ENCODE measurements at regions not wholly inside any gene's neighbourhood (a gene's known extent, or its start where the extent isn't known, plus 50 kb on each side); places are given as distances from the start of the nearest gene placed in this dataset.

DNA sequence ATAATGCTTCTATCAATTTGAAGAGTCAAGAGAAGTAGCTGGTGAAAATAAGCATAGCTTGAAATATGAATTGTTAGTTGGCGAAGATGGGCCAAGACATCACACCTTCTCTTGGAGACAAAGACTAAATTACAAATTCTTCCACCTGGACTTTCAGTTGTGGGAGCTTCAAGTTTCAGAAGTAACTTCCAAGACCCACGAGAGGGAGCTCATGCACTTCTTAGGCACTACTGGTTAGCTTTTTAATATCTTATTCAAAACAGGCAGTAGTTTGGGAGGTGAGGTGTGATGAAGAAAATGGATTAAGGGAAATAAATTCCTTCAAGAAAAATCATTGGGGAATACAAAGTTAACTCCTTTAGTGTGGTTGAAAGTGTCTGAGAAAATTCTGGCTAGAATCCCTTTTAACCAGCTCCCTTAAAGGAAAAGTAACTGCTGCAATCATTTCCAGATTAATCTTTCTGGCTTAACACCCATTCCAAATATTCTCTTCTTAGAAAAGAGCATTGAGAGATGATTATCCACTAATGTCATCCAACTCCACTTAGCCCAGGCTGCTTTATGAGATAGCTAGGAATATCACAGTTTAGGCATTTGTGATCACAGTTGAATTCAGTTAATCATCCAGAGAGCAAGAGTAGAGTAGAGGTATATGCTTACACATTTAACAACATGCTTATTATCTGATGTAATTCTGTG is 139.5 kb upstream of the DMRTA1 start:
- DNase-seq, result no peak

DNA sequence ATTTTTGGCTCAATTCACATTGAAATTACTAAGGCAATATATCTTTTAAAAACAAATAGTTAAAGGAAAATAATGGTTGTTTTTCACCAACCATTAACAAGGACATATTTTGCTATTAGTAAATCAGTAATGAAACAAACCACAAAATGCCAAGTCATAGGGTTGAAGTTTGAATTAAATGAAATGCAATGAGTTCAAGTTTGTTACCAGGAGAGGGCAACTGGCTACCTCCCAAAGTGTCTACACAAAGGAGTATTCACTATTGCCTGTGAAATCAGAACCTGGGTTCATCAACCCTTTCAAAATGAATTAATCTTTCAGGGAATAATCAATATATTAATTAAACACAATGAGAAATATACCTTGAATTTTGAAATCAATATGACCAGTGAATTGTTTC is 138.4 kb upstream of the DMRTA1 start:
- no peak for DNase-seq

DNA sequence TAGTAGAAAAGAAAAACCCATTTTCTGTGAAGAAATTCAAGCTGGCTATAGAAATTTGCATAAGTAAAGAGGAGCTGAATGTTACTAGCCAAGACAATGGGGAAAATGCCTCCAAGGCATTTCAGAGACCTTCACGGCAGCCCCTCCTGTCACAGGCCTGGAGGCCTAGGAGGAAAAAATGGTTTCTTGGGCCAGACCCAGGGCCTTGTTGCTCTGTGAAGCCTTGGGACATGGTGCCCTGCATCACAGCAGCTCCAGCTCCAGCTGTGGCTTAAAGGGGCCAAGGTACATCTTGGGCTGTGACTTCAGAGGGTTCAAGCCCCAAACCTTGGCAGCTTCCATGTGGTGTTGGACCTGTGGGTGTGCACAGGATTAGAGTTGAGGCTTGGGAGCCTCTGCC is 130.0 kb upstream of the DMRTA1 start:
- DNase-seq, result no peak

DNA sequence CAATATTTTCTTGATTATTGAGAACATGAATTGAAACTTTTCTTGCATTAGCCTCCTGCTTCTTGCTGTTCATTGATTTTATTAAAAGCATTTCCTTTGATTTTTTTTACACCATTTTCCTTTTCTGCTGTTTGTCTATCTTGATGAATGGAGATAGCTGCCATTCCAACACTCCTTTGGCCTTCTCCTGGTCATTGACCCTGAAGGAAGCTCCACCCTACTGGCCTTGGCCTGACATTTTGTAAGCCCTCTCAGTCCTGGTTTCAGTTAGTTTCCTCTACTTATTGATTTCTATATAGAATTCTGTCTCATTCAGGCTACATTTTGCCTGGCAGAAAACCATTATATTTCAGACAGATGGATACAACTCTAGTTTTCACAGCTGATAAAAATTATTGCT is 115.1 kb upstream of the DMRTA1 start:
- no peak for DNase-seq

DNA sequence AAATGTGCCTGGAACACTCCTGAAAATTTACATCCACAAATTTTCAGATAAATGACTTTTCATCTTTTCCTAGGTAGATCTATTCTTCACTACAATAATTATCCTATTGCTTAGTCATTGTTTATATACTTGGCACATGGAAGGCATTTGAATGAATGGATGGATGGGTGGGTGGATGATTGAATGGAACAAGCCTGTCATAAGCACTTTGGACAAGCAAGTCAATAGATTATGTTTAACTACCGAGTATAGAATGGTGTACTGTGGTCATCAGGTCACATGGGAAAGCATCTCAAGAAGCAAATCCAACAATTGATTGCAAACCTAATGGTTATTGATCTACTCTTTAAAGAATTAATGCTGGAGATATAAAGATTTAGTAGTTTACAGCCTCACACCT is 114.4 kb upstream of the DMRTA1 start:
- no peak for DNase-seq

DNA sequence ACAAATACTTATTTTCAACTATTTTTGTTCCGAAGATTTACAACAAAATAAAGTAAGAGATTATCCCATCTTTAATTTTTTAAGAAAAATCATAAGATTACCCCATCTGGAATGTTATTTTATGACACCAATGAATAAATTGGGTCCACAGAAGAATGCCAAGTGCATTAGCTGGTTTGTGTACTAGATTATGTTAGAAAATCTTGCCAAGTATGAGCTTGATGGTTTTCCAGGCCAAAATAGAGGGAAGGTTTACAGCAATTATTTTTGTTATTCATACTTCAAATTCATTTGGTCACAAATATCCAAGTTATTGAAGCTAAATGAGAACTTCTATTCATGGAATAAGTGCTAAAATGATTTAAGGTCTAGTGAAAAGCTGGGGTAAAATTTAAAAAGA is 109.4 kb upstream of the DMRTA1 start:
- DNase-seq, result no peak

DNA sequence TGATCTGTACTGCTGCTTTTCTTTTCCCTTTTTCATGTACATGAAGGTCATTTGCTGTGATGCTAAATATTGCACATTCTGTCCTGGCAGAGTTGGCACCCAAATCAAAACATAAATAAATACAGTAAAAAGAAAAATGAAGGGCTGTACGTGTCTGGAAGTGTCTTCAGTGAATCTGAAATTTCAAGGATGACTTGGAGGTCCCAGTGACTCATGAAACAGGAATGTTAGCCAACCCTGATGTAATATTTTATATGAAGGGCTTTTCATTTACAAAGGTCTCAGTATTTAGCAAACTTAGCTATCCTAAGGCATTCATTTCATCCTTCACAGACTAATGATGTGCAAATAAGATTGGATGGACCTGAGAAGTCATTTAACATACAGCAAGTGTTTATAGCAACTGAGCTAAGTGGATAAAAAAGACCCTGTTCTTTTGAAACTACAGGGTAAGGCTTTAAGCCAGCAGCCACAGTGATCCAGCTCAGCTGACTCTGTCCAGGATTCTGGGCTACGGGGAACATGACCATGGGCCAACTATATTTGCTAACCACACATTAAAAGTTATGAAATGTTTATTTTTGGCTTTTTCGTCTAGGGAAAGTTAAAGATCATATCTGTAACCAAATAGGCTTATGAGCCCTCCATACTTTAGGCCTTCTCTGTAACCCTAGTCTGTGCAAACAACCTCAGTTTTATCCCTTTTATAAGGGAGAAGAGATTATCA is 104.0 kb upstream of the DMRTA1 start:
- no peak for DNase-seq

DNA sequence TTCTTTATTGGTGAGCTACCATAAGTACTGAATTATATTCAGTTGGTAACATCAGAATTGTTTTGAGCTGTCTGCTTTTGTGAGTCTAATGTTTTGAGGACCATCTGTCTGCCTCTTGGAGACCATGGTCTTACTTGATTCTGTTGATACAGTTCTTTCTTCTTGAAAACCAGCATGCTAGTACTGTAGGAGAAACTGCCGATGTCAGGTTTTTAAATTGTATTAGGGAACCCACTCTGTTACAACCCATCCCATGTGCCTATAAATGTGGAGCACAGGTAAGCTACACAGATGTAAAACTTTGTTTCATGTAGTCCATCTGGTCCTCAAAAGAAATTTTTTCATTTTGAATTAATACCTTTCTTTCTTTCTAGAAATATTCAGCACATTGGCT is 103.4 kb upstream of the DMRTA1 start:
- DNase-seq, result no peak

DNA sequence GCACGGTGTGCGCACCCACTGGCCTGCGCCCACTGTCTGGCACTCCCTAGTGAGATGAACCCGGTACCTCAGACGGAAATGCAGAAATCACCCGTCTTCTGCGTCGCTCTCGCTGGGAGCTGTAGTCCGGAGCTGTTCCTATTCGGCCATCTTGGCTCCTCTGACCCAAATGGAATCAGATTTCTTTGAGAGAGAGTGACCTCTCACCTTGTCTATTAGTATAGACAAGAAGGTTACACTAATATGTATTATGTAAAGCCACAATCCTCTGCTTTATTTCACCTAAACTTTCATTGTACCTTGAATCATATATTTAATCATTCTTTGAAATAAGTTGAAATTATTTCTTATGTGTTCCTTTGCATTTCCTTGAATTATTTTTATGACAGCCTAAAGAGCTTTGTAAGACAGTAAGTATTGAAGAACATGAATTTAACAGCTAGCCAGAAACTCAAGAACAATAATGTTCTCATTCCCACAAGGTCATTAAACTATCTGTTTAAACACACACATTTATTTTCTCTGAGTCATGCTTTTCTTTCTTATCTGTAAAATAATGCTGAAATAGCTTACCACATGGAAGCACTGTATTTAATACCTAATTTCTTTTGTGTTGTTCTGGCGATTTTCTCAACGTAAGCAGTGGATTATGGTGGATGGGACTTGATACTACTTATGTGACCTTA is 91.8 kb upstream of the DMRTA1 start:
- no peak for DNase-seq

DNA sequence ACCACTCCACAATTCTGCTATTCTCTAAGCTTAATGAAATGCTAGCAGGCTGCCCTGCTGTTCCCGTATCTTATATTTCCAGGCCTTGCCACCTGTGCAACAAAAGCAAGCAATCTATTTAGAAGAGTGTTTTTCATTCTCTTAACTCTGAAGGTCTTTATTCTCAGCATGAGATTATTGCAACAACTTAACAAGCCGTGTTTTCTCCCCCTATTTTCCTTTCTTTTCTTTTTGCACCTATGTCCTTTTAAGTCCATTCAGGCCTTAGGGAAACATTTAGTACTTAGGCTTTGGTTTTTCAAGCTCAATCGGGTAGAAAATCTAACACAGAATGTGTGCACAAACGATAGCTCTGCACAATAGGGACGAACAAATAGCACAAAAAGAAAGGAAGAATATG is 89.6 kb upstream of the DMRTA1 start:
- DNase-seq, result no peak

DNA sequence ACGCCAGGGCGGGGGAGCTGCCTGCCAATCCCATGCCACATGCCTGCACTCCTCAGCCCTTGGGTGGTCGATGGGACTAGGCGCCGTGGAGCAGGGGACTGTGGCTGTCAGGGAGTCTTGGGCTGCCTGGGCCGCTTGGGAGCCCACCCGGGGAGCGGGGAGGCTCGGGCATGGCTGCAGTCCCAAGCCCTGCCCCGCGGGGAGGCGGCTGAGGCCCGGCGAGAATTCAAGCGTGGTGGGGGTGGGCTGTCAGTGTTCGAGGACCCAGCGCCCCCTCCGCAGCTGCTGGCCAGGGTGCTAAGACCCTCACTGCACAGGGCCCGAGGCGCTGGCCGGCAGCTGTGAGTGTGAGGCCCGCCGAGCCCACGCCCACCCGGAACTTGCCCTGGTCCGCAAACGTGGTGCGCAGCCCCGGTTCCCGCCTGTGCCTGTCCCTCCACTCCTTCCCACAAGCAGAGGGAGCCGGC is 83.2 kb upstream of the DMRTA1 start:
- DNase-seq, result no peak

DNA sequence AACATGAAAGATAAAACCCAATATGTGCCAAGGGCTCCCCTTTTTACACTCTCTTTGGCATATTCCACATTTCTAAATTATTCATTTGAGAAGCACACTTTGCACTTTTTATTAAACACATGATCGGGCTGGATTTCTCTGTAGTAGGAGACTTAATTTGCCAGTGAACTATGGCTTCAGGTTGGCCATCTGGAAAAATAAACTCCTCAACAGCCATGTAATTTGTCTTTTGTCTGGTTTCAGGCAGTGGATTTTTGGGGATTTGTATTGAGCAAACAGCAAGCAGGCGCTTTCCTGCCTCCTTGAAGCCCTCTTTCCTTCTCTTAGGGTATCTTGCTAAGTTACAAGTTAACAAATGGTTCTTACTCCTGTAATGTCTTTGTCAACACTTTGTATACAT is 73.0 kb upstream of the DMRTA1 start:
- DNase-seq, result no peak

DNA sequence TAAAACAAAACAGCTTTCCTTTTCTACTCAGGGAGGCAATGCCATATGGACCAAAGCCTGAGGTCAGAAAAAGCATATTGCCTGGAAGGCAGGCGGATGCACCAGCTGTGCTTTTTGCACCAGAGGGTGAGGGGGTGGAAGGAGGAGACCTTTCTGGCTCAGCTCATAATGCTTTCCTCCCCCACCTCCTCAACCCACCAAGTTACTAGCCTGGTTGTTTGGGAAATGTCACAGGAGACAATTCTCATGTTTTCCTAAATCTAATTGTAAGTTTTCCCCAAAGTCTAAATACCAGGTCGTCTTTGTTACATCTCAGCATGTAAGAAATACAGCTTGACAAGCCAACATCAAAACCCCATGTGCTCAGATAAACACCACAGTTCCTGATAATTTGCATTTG is 72.6 kb upstream of the DMRTA1 start:
- no peak for DNase-seq

DNA sequence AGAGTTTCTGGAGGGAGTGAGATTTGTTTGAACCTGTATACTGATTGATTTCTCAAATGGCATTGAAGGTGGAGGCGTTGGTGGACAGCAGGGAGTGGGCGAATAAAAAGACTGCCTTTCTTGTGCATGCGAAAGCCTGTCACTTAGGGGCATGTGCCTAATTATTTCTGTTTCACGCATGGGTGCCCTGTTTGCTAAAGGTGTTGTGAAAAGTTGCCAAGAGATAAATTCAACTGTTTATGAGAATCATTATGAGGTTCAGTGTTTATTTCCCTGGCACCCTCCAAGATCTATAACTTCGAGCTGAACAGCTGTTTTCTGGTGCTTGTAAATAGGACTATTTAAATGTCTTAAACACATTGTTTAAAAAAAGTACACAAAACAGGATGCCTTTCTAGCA is 67.4 kb upstream of the DMRTA1 start:
- no peak for DNase-seq

DNA sequence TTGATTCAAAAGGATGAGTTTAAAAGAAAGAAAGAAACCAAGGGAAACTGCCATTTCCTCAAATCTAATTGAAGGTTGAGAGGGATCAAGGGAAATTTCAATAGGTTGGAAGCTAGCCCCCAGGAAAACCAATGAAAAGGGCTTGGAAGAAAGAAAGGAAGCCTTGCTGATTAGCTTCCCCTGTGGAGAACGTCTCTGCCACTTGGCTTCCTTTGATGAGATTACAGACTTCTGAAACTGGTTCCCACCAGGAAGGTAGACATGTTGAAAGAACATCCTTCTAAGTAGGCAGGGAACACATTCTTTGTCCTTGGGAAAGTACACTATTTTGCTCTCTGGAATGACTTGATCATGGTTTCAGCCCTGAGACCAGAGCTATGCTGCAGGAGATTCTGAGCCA is 65.5 kb upstream of the DMRTA1 start:
- no peak for DNase-seq

DNA sequence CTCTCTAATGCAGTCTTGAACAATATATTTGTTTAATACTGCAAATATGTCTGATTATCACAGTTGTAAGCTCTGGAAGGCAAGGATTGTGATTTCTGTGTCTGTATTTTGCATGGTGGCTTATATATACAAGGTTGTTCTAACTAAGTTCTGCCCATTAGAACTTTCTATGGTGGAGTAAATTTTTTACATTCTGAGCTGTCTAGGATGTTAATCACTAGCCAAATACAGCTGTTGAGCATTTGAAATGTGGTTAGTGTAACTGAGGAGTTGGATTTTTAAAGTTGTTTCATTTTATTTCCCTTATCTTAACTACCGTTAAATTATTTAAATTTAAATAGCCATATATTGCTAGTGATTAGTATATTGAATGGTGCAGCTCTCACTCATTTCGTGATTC is 64.3 kb upstream of the DMRTA1 start:
- DNase-seq, result no peak

DNA sequence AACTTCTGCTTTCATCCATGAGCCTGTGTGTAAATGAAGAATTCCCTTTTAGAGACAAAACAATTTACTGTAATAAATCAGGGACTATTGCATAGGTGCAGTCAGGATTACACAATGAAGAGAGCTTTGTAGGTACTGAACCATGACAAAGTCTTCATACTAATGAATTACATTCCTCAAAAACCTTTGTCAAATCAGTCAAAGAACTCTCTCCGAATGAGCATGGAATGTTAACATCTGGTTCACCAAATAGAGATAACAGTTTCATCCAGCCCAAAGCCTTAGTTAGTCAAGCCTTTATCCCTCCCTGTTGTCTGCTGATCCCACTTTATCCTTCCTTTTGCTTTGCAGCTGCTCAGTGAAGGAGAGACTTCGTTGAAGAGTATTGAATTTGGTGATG is 62.9 kb upstream of the DMRTA1 start:
- DNase-seq, result no peak

DNA sequence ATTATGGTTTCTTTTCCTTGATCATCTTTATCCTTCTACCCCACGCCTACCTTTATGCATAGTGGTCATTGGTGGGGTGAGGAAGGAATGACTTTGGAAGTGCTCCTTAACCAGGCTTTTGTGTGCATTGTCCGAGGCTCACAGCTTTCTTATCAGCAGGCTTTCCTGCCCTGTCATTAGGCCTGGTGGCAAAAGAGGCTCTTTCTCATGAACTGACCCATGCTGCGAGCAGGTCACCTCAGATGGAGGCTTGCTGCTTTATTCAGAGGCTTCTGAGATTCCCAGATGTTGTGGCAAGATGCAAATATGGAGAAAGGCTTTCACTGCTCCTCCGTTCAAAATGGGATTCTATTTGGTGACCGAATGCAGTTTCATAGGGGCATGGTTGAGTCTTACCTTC is 57.4 kb upstream of the DMRTA1 start:
- no peak for DNase-seq

DNA sequence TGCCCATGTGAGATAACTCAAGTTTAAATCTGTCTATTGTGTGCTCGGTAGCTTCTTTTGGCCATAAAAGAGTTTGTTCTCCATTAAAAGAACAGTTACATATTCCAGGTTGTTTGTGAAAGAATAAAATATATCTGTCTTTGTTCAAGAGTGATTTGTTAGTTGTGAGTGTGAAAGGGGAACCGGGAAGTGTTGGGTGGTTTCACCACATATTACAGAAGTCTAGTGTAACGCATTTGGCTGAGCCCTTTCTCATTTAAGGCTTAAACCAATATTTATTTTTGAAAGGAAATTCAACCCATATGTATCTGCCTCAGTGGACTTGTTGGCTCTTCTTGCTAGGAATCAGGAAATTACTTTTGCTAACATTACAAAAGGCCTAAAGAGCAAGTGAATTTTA is 54.1 kb upstream of the DMRTA1 start:
- no peak for DNase-seq

DNA sequence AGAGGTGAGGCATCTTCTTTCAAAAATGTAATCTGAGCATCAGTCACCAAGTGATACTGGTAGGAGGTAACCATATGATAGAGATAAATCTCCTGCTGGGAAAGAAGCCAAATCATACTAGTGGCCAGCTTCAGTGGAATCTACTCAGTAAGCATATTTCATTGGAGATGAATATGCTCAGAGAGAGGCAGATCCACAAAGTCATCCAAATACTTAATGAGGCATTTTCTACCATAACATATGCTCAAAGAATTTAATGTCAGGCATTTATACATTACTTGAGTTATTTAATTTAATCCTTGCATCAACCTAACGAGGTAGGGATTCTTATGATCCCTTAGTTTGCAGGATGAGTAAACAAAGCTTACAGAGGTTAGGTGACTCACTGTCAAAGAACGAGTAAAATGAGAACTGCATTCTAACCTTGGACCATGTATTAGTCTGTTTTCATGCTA is 50.9 kb upstream of the DMRTA1 start:
- no peak for DNase-seq
